ENCODE measurements at regions not wholly inside any gene's neighbourhood (a gene's known extent, or its start where the extent isn't known, plus 50 kb on each side); places are given as distances from the start of the nearest gene placed in this dataset.

DNA sequence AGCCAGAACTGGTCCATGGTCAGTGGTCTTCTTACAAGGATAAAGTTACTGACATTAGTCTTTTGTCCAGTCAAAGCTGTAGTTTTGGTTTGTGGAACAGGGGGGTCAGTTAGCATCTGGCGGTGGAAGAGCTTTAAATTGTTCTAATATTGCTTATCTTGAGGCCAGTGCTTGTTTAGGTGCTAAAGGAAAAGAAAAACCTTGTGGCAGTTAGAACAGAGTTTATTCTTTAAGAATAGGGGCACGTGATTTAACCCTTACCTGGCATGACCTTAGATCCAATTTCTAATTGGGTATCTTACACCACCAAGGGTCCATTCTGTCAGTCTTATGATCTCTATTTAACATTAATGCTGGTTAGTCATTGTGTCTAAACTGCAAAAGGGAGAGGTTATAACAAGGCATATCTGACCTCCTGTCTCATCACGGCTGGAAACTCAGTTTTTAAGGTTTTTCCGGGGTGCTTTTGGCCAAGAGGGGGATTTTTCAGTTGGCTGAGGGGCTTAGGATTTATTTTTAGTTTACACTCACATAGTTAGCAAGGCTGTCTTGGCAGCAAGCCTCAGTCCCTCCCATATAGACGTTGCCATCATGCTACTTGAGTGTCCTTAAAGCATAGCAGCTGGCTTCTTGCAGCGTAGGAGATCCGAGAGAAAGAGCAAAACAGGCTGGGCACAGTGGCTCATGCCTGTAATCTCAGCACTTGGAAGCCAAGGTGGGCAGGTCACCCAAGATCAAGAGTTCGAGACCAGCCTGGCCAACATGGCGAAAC is 60.1 kb upstream of the FAM89A start:
- DNase-seq (ENCODE audit: low spot score), result no peak
- in situ Hi-C loops (cut with MboI; ENCODE audit: low pct_unique_long_range_greater_than_20kb, low sequenced_read_pairs, unreplicated experiment), result no loop called here
- TF ChIP-seq CTCF (IDR thresholded peaks at IDR 0.05; ENCODE audit: extremely low read depth, insufficient read depth, missing control alignments), result no peak

DNA sequence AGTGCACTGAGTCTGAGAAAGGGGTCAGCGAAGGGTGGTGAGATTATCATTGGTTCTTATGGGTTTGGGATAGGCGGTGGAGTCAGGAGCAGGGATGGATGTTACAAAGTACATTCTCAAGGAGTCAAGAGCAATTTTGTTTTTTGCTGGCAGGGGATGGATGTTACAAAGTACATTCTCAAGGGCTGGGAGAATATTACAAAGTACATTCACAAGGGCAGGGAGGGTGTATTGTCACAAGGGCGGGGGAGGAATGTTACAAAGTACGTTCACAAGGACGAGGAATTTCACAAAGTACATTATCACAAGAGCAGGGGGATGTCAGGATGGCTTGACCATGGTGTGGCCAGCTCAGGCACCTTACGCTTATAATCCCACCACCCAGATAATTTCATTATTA is 59.3 kb upstream of the FAM89A start:
- DNase-seq (ENCODE audit: low spot score), result no peak
- TF ChIP-seq CTCF (IDR thresholded peaks at IDR 0.05; ENCODE audit: extremely low read depth, insufficient read depth, missing control alignments), result no peak
- in situ Hi-C loops (cut with MboI; ENCODE audit: low pct_unique_long_range_greater_than_20kb, low sequenced_read_pairs, unreplicated experiment), result no loop called here

GRCh38 chr1:231095595-231095994 is 55.5 kb upstream of the FAM89A start:
- DNase-seq (ENCODE audit: low spot score), result no peak
- TF ChIP-seq CTCF (IDR thresholded peaks at IDR 0.05; ENCODE audit: extremely low read depth, insufficient read depth, missing control alignments), result no peak
- in situ Hi-C loops (cut with MboI; ENCODE audit: low pct_unique_long_range_greater_than_20kb, low sequenced_read_pairs, unreplicated experiment), result no loop called here

- no peak for TF ChIP-seq CTCF (IDR thresholded peaks at IDR 0.05; ENCODE audit: extremely low read depth, insufficient read depth, missing control alignments)
- DNase-seq (ENCODE audit: low spot score), result no peak
- in situ Hi-C loops (cut with MboI; ENCODE audit: low pct_unique_long_range_greater_than_20kb, low sequenced_read_pairs, unreplicated experiment), result no loop called here
Observed at GRCh38 chr1:231094421-231094820, 54.4 kb upstream of the FAM89A start.

DNA sequence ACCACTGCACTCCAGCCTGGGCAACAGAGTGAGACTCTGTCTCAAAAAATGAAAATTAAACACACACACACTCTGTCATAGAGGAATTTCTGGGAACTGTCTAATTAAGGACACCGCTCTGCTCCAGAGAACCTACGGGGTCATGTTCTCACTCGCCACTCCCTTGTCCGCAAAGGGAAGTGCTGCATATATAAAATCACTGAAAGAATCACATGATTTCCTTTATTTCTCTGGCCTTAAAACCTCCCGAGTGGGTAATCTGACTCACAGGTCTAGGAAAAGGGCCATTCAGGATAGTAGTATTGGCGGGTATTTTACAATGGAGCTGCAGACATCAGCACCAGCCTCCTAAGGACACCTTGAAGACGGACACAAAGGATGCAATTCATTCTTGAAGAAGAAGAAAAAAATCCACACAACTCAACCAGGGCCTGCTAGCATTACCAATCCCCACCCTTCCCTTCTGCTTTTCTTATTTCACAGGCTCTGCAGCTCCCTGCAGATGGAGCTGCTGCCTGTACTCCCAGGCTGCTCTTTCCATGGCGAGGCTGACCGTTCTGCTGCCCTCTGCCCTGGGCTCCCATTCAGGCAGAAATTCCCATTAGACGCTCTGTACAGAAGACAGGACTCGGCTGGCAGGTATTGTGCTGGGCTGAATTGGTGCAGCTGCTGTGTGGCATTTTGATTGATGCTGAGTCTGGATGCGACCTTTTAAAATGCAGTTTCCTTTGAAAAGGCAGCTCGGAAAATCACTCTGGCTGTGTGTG is 53.3 kb upstream of the FAM89A start:
- no peak for TF ChIP-seq CTCF (IDR thresholded peaks at IDR 0.05; ENCODE audit: extremely low read depth, insufficient read depth, missing control alignments)
- in situ Hi-C loops (cut with MboI; ENCODE audit: low pct_unique_long_range_greater_than_20kb, low sequenced_read_pairs, unreplicated experiment), result no loop called here
- DNase-seq (ENCODE audit: low spot score), result no peak

- no peak for TF ChIP-seq CTCF (IDR thresholded peaks at IDR 0.05; ENCODE audit: extremely low read depth, insufficient read depth, missing control alignments)
- no peak for DNase-seq (ENCODE audit: low spot score)
- in situ Hi-C loops (cut with MboI; ENCODE audit: low pct_unique_long_range_greater_than_20kb, low sequenced_read_pairs, unreplicated experiment), result no loop called here
Observed at GRCh38 chr1:231092380-231092779, 52.3 kb upstream of the FAM89A start.

Measured in GM13977 (cell line).